B cell (primary cell): ENCODE measurements at regions not wholly inside any gene's neighbourhood (a gene's known extent, or its start where the extent isn't known, plus 50 kb on each side); places are given as distances from the start of the nearest gene placed in this dataset.

ENCODE experiments used
- ATAC-seq: fragments of 200-7000 bp; cut with Tn5 transposase; one replicate; pipeline ENCODE4 v1.10.0; 2021; ENCODE audit warnings: low read depth, mild to moderate bottlenecking, moderate number of reproducible peaks, moderate library complexity
- CTCF ChIA-PET: fragments of 350-600 bp; sonication (Branson Sonifier 250); formaldehyde crosslinking; loops from one replicate; lab custom pipeline; 2021; ENCODE audit warnings: antibody characterized with exemption, inconsistent platforms; lab: Charles Lee
- POLR2A ChIA-PET: fragments of 350-600 bp; sonication (Branson Sonifier 250); formaldehyde crosslinking; loops from one replicate; lab custom pipeline; 2021; ENCODE audit warnings: antibody characterized with exemption; lab: Charles Lee
- DNase-seq: peaks from one replicate; pipeline ENCODE4 v3.0.0; 2013
- H2AFZ ChIP-seq: 2 replicates; pipeline ENCODE4 v1.6.1; 2012; ENCODE audit warnings: mild to moderate bottlenecking, low read depth, low read length; ENCODE audit not compliant: insufficient read depth, poor library complexity, severe bottlenecking
- H3K27ac ChIP-seq, 2 donors: 1 replicate in 1 of 2; 2 replicates in 1 of 2; pipeline ENCODE4 v1.5.1; 2012 to 2013; ENCODE audit warnings: low read length in 2 of 2, mild to moderate bottlenecking in 2 of 2, moderate library complexity in 1 of 2
- H3K27me3 ChIP-seq, 4 experiments: fragments of 200-600 bp in 1 of 4; sonication (generic) in 1 of 4; replicated peaks in 1 of 4; 1 replicate in 2 of 4; 2 replicates in 2 of 4; pipeline versions ENCODE4 v1.6.1 to v1.7.0; 2013 to 2016; ENCODE audit warnings: low read length in 3 of 4, mild to moderate bottlenecking in 2 of 4, mixed read lengths in 1 of 4, moderate library complexity in 1 of 4; ENCODE audit not compliant: insufficient read depth in 4 of 4, control insufficient read depth in 3 of 4; ENCODE audit errors: control extremely low read depth in 1 of 4
- H3K36me3 ChIP-seq, 2 experiments: replicated peaks in 1 of 2; 1 replicate in 1 of 2; 2 replicates in 1 of 2; pipeline versions ENCODE4 v1.6.1 to v1.7.1; 2013; ENCODE audit warnings: low read length in 1 of 2; ENCODE audit not compliant: insufficient read depth in 2 of 2, control insufficient read depth in 1 of 2; ENCODE audit errors: control extremely low read depth in 1 of 2, extremely low read depth in 1 of 2
- H3K4me1 ChIP-seq, 2 donors: fragments of 200-600 bp in 1 of 2; sonication (generic) in 1 of 2; 1 replicate in 1 of 2; 2 replicates in 1 of 2; pipeline versions ENCODE4 v1.5.1 to v1.6.1; 2013 to 2017; ENCODE audit warnings: low read length in 2 of 2; ENCODE audit not compliant: control insufficient read depth in 2 of 2, insufficient read depth in 2 of 2
- H3K4me2 ChIP-seq: replicated peaks from 2 replicates; pipeline ENCODE3; 2012; ENCODE audit warnings: mild to moderate bottlenecking, low read depth, low read length; ENCODE audit not compliant: poor library complexity, severe bottlenecking
- H3K4me3 ChIP-seq, 5 experiments: fragments of 200-600 bp in 1 of 5; sonication (generic) in 1 of 5; 1 replicate in 3 of 5; 2 replicates in 2 of 5; pipeline versions ENCODE4 v1.5.1 to v1.7.0; 2011 to 2016; ENCODE audit warnings: low read length in 4 of 5, mild to moderate bottlenecking in 4 of 5, low read depth in 2 of 5, control low read depth in 1 of 5, moderate library complexity in 1 of 5; ENCODE audit not compliant: insufficient read depth in 1 of 5; ENCODE audit errors: control extremely low read depth in 1 of 5, extremely low read depth in 1 of 5
- H3K79me2 ChIP-seq: fragments of 200-600 bp; sonication (generic); one replicate; pipeline ENCODE4 v1.6.0; 2016; ENCODE audit warnings: low read length; ENCODE audit not compliant: control insufficient read depth, insufficient read depth
- H3K9ac ChIP-seq: fragments of 200-600 bp; sonication (generic); 2 replicates; pipeline ENCODE4 v1.6.1; 2017; ENCODE audit warnings: mild to moderate bottlenecking, low read length, moderate library complexity
- H3K9me3 ChIP-seq, 3 donors: one replicate each; pipeline versions ENCODE4 v1.6.1 to v1.7.1; 2013; ENCODE audit warnings: low read length in 2 of 3; ENCODE audit not compliant: control insufficient read depth in 2 of 3, insufficient read depth in 1 of 3; ENCODE audit errors: control extremely low read depth in 1 of 3
- H4K20me1 ChIP-seq: 2 replicates; pipeline ENCODE4 v1.6.0; 2012; ENCODE audit warnings: mild to moderate bottlenecking, low read length; ENCODE audit not compliant: insufficient read depth, control insufficient read depth, poor library complexity, severe bottlenecking
- H3K27ac Mint-ChIP-seq: one replicate; pipeline ENCODE4 v1.8.0; 2021; ENCODE audit warnings: mixed read lengths
- H3K27me3 Mint-ChIP-seq: one replicate; pipeline ENCODE4 v1.8.0; 2021; ENCODE audit warnings: mixed read lengths
- H3K4me1 Mint-ChIP-seq: one replicate; pipeline ENCODE4 v1.8.0; 2021; ENCODE audit warnings: mixed read lengths
- H3K4me3 Mint-ChIP-seq: one replicate; pipeline ENCODE4 v1.8.0; 2021; ENCODE audit warnings: mixed read lengths
- H3K9me3 Mint-ChIP-seq: one replicate; pipeline ENCODE4 v1.8.0; 2022; ENCODE audit warnings: mixed read lengths; ENCODE audit not compliant: insufficient read depth
- EZH2 ChIP-seq: IDR thresholded peaks from 2 replicates; pipeline ENCODE4 v1.6.1; 2012; ENCODE audit warnings: borderline replicate concordance, low read depth, mild to moderate bottlenecking, moderate library complexity, low read length; ENCODE audit not compliant: insufficient read depth, poor library complexity, severe bottlenecking
- WGBS: methylation state at CpG from one replicate; pipeline ENCODE4 v1.1.5; 2013; ENCODE audit warnings: missing lambda C conversion rate; ENCODE audit not compliant: insufficient coverage; 5-methylcytosine and 5-hydroxymethylcytosine counted together
- intact Hi-C: fragments of 100-400 bp; cut with micrococcal nuclease; formaldehyde crosslinking; loops from one replicate; pipeline ENCODE4 v1.10.0; 2022
- TF ChIP-seq, protein P1 (sequence below): fragments of 200-600 bp; IDR thresholded peaks from one replicate; pipeline ENCODE4 v1.8.0; 2022; ENCODE audit warnings: antibody characterized with exemption, mild to moderate bottlenecking

DNA sequence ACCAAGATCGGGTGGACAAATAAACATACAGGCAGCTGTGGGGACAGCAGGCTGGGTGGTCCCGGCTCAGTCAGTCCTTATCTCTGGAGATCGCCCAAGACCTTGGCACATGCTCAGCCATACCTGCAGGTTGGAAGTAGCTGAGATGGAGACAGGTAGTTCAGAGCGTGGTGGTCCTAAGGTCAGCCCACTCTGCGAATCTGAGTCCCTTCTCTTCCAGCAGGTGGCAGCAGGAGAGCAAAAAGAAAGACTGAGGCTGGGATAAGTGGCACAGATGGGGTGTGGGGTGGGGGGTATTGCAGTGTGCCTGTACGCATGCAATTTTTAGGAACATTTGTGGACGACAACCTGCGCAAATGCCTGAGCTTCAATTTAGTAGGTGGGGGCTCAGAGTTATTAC is 104.9 kb downstream of the TENT5C start:
- Histone ChIP-seq H3K36me3 (no peaks in the 10 kb centered on the region), H3K4me2 (no peak overlapping the region), H4K20me1 (no peaks in the 10 kb centered on the region), H3K9me3 (peaks cover 0 to 3% (median 0%) of the 10 kb centered on the region in 3 donors), H3K9ac (no peak overlapping the region), H3K4me3 (no peak overlapping the region), H3K27me3 (peaks cover 0 to 10% (median 4%) of the 10 kb centered on the region in 4 experiments), H2AFZ (no peak overlapping the region), H3K27ac (no peak overlapping the region), H3K4me1 (no peaks in the 10 kb centered on the region), H3K79me2 (no peaks in the 10 kb centered on the region)
- H3K4me3 Mint-ChIP-seq, result no peak overlapping the region
- intact Hi-C loops, result no loop called here
- no peak for DNase-seq
- ChIA-PET POLR2A (no interaction called here), CTCF (interaction anchor here (0.8 to 1.9 kb wide), 8 partner anchors 8 to 185 kb away, joined by 3 to 9 read pairs (median 5); no protein-coding TSS in a partner anchor)
- no peak overlapping the region for H3K27ac Mint-ChIP-seq
- no peaks in the 10 kb centered on the region for H3K9me3 Mint-ChIP-seq
- no peaks in the 10 kb centered on the region for H3K4me1 Mint-ChIP-seq
- WGBS, result 92% methylated on average over 8 of the region's 8 CpGs
- no peak for TF ChIP-seq EZH2
- TF ChIP-seq, protein P1, sequence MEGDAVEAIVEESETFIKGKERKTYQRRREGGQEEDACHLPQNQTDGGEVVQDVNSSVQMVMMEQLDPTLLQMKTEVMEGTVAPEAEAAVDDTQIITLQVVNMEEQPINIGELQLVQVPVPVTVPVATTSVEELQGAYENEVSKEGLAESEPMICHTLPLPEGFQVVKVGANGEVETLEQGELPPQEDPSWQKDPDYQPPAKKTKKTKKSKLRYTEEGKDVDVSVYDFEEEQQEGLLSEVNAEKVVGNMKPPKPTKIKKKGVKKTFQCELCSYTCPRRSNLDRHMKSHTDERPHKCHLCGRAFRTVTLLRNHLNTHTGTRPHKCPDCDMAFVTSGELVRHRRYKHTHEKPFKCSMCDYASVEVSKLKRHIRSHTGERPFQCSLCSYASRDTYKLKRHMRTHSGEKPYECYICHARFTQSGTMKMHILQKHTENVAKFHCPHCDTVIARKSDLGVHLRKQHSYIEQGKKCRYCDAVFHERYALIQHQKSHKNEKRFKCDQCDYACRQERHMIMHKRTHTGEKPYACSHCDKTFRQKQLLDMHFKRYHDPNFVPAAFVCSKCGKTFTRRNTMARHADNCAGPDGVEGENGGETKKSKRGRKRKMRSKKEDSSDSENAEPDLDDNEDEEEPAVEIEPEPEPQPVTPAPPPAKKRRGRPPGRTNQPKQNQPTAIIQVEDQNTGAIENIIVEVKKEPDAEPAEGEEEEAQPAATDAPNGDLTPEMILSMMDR, result no peak
- ATAC-seq, result no peak
- peaks cover 37% of the 10 kb centered on the region for H3K27me3 Mint-ChIP-seq

DNA sequence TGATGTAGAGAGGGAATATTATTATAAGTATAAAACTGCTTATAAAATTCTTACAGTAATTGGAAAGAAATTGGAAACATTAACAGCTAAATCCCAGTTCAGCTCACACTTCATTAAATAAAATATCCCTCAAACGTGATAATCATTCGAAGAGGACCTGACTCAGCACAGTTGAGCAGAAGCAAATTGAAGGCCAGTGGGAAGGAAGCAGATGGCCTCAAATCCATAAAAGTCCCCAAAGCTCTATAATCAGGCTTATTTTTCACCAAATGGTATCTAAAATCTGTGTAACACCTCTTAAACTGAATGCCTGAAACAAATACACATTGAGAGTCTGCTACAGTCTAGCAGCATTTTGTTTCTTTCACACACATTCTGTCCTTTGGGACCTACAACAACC is 106.8 kb downstream of the TENT5C start:
- H3K27me3 Mint-ChIP-seq, result peaks cover 28% of the 10 kb centered on the region
- Histone ChIP-seq H3K9me3 (peaks cover 0 to 14% (median 0%) of the 10 kb centered on the region in 3 donors), H3K9ac (no peak overlapping the region), H3K36me3 (no peaks in the 10 kb centered on the region), H3K27me3 (peaks cover 0 to 8% (median 3%) of the 10 kb centered on the region in 4 experiments), H4K20me1 (no peaks in the 10 kb centered on the region), H3K27ac (no peak overlapping the region), H3K4me2 (no peak overlapping the region), H2AFZ (no peak overlapping the region), H3K4me3 (no peak overlapping the region), H3K79me2 (no peaks in the 10 kb centered on the region), H3K4me1 (no peaks in the 10 kb centered on the region)
- H3K9me3 Mint-ChIP-seq, result peaks cover 3% of the 10 kb centered on the region
- intact Hi-C loops, result no loop called here
- no peak for TF ChIP-seq EZH2
- ATAC-seq (no peak), DNase-seq (no peak)
- WGBS, result 71% methylated on average over 2 of the region's 2 CpGs
- H3K4me1 Mint-ChIP-seq, result no peaks in the 10 kb centered on the region
- H3K27ac Mint-ChIP-seq, result no peak overlapping the region
- H3K4me3 Mint-ChIP-seq, result no peak overlapping the region
- ChIA-PET POLR2A (no interaction called here), CTCF (interaction anchor here (1.2 to 1.9 kb wide), 3 partner anchors 41 to 178 kb away, joined by 3 to 5 read pairs (median 4); no protein-coding TSS in a partner anchor)
